Activated naive CD4-positive, alpha-beta T cell treated with anti-CD3 and anti-CD28 coated beads, Interleukin-2, amount 50 U/mL, for 72 hours (primary cell): ENCODE measurements at regions not wholly inside any gene's neighbourhood (a gene's known extent, or its start where the extent isn't known, plus 50 kb on each side); places are given as distances from the start of the nearest gene placed in this dataset.
"Not testable (repeated sequence)": the region's sequence is repeated elsewhere in the genome, so short reads cannot be mapped to it uniquely, and the experiment has no call there.

Experiments
- ATAC-seq, 2 donors: fragments of 150-1000 bp; cut with Tn5 transposase; 2 replicates each; pipeline ENCODE4 v1.10.0; 2021; ENCODE audit warnings: mild to moderate bottlenecking in 2 of 2, moderate library complexity in 2 of 2
- DNase-seq, 2 donors: peaks; one replicate each; pipeline ENCODE4 v3.0.0; 2021 to 2022; ENCODE audit warnings: low spot score in 2 of 2
- H3K27ac Mint-ChIP-seq, 2 donors: one replicate each; pipeline ENCODE4 v1.8.0; 2022; ENCODE audit warnings: mild to moderate bottlenecking in 2 of 2, mixed read lengths in 2 of 2
- H3K36me3 Mint-ChIP-seq, 2 donors: one replicate each; pipeline ENCODE4 v1.8.0; 2022; ENCODE audit warnings: mixed read lengths in 2 of 2
- H3K9me3 Mint-ChIP-seq, 2 donors: one replicate each; pipeline ENCODE4 v1.8.0; 2022; ENCODE audit warnings: mixed read lengths in 2 of 2

GRCh38 chr18:62629031-62629430 is 86.3 kb upstream of the PHLPP1 start:
- DNase-seq (no peak), ATAC-seq (no peak)
- Mint-ChIP-seq H3K36me3 (no peaks in the 10 kb centered on the region), H3K9me3 (no peaks in the 10 kb centered on the region), H3K27ac (peak overlapping the region in 1 of 2 donors; percentile 52)

DNA sequence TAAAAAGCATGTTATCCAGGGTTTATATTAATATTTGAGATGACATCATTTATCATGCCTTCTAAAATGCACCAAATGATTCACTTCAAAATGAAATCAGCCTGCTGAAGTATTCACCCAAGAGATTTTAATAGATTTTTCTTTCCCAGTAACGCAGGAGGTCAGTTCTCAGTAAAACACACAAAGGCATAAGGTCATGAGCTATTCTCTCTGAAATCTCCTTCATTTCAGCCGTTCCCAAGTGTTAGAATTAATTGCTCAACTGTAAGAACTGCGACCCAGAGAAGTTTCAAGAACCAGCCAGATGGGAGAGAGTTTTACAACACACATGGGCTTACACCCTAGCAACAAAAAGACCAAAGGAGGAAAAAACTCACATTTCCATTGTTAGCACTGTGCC is 84.2 kb upstream of the PHLPP1 start:
- H3K36me3 Mint-ChIP-seq, result no peaks in the 10 kb centered on the region
- no peak overlapping the region for H3K27ac Mint-ChIP-seq
- ATAC-seq, result no peak
- no peaks in the 10 kb centered on the region for H3K9me3 Mint-ChIP-seq
- DNase-seq, result no peak

DNA sequence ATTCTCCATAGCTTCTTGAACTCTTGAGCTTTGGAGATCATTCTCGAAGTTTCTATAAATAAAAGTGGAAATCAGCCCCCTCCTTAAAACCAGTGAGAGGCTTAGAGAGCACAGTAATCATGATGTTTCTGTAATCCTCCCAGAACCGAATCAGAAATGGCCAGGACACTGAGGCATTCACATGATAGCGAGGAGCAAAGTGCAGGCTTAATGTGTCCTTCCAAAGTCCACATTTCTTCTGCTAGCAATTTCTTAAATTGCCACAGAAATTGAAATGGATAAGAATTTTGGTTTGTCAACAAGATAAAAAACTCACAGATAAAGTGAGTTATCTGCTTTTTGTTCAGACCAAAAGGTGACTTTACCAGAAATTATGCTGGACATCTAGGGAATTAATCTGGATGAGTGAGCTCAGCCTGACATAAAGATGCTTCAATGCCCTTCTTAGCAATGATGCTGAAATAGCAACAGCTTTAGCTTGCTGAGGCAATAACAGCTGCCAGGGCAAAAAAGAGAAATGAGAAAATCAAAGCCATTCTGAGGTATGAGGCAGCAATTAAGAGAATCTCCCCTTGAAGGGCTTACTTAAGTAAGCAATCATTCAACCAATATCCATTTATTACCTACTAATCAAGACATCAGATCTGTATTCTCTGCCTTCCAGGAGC is 82.4 kb upstream of the PHLPP1 start:
- no peak overlapping the region for H3K27ac Mint-ChIP-seq
- no peak for DNase-seq
- no peaks in the 10 kb centered on the region for H3K9me3 Mint-ChIP-seq
- no peaks in the 10 kb centered on the region for H3K36me3 Mint-ChIP-seq
- no peak for ATAC-seq

DNA sequence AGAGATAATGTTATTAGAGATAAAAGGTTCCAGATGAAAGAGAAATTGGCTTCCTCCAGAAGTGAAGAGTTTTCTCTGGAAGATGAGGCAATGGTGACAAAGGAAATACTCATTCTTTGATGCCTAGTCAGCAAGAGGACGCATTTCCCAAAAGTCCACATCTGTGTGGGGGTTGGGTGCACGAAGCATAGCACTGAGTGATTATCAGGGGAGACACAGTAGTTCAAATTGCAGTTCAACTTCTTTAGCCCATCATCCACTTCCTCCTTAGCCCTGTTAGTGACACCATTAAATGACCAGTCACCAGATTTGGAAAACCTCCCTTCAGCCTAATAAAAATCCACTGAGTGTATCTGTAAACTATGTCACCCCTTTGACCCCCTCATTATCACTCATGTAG is 80.9 kb upstream of the PHLPP1 start:
- Mint-ChIP-seq H3K9me3 (no peaks in the 10 kb centered on the region), H3K36me3 (no peaks in the 10 kb centered on the region), H3K27ac (no peak overlapping the region)
- no peak for ATAC-seq
- no peak for DNase-seq

DNA sequence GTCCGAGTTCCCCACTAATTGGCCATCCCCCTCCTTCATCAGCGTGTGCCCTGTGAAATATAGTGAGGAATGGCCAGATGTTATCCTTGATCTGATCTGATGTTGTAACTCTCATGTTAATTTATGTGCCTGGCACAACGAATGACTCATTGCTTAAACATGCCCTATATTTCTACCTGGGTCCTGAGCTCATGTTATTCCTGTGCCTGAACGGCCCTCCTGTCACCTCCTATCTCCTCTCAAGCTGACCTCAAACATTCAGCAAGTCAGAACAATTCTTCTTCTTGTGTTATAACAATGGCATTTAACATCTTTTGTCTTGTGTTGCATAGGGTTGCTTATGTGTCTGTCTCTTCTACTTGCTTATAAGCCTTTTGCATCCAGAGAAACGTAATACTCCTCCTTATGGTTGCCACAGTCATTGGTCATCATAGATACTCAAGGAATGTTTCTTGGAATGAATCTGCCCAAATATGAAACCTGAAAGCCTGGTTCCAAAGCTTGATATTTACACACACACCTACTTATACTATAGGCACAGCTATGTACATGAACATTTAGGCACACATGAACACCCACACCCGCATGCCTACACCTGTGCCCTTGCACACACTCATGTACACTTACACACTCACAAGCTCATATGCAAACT is 80.2 kb upstream of the PHLPP1 start:
- ATAC-seq (no peak), DNase-seq (no peak)
- no peak overlapping the region for H3K27ac Mint-ChIP-seq

GRCh38 chr18:62637403-62637802 is 77.9 kb upstream of the PHLPP1 start:
- no peaks in the 10 kb centered on the region for H3K9me3 Mint-ChIP-seq
- no peak for ATAC-seq
- H3K27ac Mint-ChIP-seq, result no peak overlapping the region

More for the DNA sequence above, 80.2 kb upstream of the PHLPP1 start:
- Mint-ChIP-seq H3K9me3 (no peaks in the 10 kb centered on the region), H3K36me3 (no peaks in the 10 kb centered on the region)

DNA sequence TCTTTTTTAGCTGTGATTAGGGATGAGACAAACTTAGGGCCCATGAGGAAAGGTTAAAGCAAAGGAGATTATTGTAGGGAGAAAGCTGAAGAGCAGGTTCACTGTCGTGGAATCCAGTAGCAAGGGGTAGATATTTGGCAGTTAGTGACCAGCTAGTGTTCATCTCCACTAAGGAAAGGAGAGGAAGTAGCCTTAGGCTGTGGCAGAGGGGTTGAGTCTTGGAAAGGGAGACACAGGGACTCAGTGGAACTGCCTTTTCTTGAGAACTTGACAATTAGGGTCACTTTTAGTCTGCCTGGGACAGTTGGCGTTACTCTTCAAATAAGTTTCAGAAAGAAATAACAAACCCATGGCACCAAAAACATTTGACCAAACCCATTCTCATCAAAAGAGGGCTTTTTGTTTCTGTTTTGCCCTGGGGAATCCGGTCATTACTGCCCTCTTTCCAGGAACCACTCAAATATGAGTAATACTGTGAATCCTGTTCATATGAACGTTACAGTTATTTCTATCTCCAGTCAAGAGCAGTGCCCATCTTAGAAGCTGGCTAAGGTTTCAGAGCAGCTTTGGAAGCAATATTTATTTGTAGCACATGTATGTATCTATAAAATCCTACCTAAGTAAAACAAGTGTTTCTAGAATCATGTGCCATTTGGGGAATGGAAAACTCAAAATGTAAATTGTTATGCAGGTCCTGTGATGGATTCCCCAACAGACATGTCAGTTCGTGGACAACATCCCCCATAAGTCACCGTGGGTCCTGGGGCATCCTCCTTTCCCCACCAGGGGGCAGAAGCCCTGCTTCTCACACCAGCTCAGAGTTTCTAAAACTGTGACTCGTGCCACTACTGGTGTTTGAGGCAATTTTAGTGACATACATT is 77.3 kb upstream of the PHLPP1 start:
- DNase-seq (peak in 1 of 2 donors; percentile 61), ATAC-seq (peak; percentile 56 to 89)
- no peaks in the 10 kb centered on the region for H3K36me3 Mint-ChIP-seq
- H3K9me3 Mint-ChIP-seq, result no peaks in the 10 kb centered on the region
- no peak overlapping the region for H3K27ac Mint-ChIP-seq

More at GRCh38 chr18:62637403-62637802, 77.9 kb upstream of the PHLPP1 start:
- no peak for DNase-seq
- H3K36me3 Mint-ChIP-seq, result no peaks in the 10 kb centered on the region

- Mint-ChIP-seq H3K9me3 (no peaks in the 10 kb centered on the region), H3K36me3 (no peaks in the 10 kb centered on the region)
These were observed 72.2 kb upstream of the PHLPP1 start for GRCh38 chr18:62643181-62643580.

GRCh38 chr18:62644773-62645172 is 70.6 kb upstream of the PHLPP1 start:
- ATAC-seq (no peak), DNase-seq (no peak)
- H3K27ac Mint-ChIP-seq, result no peak overlapping the region
- no peaks in the 10 kb centered on the region for H3K36me3 Mint-ChIP-seq
- H3K9me3 Mint-ChIP-seq, result no peaks in the 10 kb centered on the region

More at GRCh38 chr18:62643181-62643580, 72.2 kb upstream of the PHLPP1 start:
- no peak overlapping the region for H3K27ac Mint-ChIP-seq
- no peak for DNase-seq
- ATAC-seq, result no peak

GRCh38 chr18:62647179-62647578 is 68.2 kb upstream of the PHLPP1 start:
- DNase-seq (no peak), ATAC-seq (no peak)
- H3K9me3 Mint-ChIP-seq, result no peaks in the 10 kb centered on the region
- H3K27ac Mint-ChIP-seq, result no peak overlapping the region
- H3K36me3 Mint-ChIP-seq, result no peaks in the 10 kb centered on the region

DNA sequence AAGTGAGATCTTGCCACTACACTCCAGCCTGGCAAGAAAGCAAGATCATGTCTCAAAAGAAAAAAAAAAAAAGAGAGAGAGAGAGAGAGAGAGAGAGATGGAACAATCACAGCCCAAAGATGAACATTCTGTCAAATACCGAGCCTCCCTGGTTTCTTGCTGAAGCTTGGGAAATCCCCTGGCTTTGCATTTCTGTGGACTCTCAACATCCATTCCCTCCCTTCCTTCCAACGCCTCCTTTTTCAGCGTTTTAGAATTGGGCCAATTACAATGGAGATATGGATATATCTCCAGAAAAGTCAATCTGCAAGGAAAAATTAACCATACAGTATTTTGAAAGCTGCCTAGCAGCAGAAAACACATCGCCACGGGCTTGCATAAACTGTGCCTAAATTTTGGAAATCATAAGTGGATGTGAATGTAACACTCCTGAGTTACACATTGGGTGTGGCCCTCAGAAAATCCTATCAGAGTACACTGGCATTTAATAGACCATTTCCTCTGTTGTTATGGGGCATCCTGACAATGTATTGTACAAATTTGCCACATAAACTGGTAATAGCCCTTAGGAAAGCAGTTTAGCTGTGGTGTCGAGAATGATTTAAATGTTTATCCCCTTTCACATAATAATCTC is 67.2 kb upstream of the PHLPP1 start:
- Mint-ChIP-seq H3K36me3 (no peaks in the 10 kb centered on the region), H3K27ac (no peak overlapping the region), H3K9me3 (no peaks in the 10 kb centered on the region)
- ATAC-seq (no peak), DNase-seq (no peak)

GRCh38 chr18:62651276-62652056 is 63.9 kb upstream of the PHLPP1 start:
- Mint-ChIP-seq H3K36me3 (no peaks in the 10 kb centered on the region), H3K27ac (no peak overlapping the region), H3K9me3 (no peaks in the 10 kb centered on the region)
- DNase-seq (no peak), ATAC-seq (no peak)

GRCh38 chr18:62652057-62652629 is 63.2 kb upstream of the PHLPP1 start:
- not testable (repeated sequence) for H3K36me3 Mint-ChIP-seq, H3K9me3 Mint-ChIP-seq, H3K27ac Mint-ChIP-seq

GRCh38 chr18:62655520-62656219 is 59.7 kb upstream of the PHLPP1 start:
- ATAC-seq, result no peak
- Mint-ChIP-seq H3K36me3 (no peaks in the 10 kb centered on the region), H3K27ac (no peak overlapping the region), H3K9me3 (no peaks in the 10 kb centered on the region)
- no peak for DNase-seq

More at GRCh38 chr18:62652057-62652629, 63.2 kb upstream of the PHLPP1 start:
- not testable (repeated sequence) for DNase-seq, ATAC-seq

DNA sequence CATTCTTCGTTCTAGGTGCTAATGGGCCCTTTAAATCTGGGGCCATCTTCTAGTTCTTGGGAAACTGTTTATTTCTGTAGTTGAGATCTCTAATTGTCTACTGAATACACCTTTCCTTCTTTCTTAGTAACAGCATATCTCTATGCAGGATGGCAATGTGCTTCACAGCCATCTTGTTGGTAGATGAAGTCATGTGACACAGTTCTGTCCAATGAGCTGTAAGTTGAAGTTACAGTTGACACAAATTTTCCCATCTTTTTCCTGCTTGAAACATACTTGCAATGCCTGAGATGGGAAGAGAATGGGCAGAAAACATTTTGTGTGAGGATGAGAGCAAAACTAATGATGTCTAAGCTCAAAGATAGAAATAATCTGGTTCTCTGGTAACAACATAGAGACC is 57.3 kb upstream of the PHLPP1 start:
- Mint-ChIP-seq H3K9me3 (no peaks in the 10 kb centered on the region), H3K27ac (no peak overlapping the region), H3K36me3 (no peaks in the 10 kb centered on the region)
- ATAC-seq (no peak), DNase-seq (no peak)
